ENCODE measurements at regions not wholly inside any gene's neighbourhood (a gene's known extent, or its start where the extent isn't known, plus 50 kb on each side); places are given as distances from the start of the nearest gene placed in this dataset.
A peak's percentile ranks its signal among the peaks of the same experiment; 100 is the strongest.

DNA sequence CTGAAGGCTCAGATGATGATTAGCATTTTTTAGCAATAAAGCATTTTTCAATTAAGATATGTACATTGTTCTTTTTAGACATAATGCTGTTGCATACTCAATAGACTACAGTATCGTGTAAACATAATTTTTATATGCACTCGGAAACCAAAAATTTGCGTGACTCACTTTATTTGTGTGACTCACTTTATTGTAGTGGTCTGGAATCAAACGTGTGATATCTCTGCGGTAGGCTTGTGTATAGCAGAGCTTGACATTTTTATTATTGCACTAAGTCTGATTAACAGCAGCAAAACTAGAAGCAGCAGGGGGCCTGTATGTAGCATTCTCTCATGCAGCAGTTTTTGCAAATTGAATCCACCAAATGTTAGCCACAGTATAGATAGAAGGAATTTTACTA is 119.1 kb upstream of the PRDX4 start:
- peak; percentile 70 for DNase-seq

DNA sequence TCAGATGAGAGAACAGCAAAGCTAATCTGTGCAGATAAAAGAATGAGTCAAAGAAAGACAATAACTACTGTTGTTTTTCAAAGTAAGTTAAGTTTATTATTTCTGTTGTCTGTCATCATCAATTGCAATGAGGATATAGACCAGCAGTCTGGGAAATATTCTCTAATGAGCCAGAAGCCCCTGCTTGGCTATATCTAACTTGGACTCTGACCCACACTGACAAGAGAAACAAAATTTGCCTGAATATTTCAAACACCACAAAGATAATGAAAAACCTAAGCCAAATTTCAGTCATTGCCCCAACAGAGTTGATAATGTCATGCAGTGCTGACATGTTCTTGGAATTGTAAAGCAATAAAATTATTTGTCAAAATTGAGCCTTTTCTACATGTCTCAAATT is 115.0 kb upstream of the PRDX4 start:
- no peak for DNase-seq

DNA sequence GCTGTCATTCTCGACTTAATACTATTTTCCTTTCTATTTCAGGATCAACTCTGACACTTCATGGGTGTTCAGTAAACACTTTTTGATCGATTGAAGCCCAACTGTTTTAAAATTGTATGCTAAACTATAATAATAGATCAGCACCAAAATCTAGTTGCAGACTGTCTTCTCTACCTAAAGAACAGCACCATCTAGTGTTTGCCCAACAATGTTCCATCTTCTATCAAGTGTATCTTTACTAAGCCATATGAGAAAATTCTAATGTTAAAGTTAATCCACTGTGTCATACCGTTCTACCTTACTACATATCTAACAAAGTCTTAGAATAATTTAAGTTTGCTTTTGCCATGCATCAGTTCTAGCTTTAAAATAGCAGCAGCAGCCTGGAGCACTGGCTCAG is 113.0 kb upstream of the PRDX4 start:
- DNase-seq, result peak; percentile 21

DNA sequence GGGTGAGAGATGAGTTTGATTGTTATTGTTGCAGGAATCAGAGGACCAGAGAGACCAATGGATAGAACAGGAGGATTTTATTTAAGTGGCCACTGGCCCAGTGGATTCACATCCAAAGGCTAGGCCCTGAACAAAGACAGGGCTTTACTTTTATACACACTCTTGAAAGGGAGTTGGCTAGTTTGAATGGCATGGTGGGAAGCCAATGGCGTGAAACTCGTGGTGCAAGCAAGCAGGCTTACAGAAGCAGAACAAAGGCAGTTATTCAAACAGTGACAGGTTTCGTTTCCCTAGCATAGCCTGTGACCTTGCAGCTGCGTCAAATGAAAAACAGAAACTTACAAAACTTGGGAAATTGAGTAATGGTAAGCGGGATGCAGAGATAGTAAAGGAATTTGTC is 110.2 kb upstream of the PRDX4 start:
- no peak for DNase-seq

DNA sequence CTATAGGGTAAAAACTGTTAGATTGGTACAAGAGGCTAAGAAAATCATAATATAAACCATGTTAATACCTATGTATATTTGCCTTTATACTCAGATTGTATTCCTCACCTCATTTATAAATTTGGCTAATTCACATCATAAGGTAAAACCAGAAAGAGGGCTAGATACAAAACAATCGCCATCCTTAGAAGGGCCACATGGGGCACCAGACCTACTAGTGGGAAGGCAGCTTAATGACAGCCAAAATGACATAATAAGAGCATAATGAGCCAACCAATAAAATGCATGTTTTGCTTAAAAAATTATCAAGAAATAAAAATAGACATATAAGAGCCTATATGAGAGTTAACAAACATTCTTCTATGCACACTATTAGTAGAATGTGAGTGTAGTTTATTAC is 107.3 kb upstream of the PRDX4 start:
- DNase-seq, result no peak

DNA sequence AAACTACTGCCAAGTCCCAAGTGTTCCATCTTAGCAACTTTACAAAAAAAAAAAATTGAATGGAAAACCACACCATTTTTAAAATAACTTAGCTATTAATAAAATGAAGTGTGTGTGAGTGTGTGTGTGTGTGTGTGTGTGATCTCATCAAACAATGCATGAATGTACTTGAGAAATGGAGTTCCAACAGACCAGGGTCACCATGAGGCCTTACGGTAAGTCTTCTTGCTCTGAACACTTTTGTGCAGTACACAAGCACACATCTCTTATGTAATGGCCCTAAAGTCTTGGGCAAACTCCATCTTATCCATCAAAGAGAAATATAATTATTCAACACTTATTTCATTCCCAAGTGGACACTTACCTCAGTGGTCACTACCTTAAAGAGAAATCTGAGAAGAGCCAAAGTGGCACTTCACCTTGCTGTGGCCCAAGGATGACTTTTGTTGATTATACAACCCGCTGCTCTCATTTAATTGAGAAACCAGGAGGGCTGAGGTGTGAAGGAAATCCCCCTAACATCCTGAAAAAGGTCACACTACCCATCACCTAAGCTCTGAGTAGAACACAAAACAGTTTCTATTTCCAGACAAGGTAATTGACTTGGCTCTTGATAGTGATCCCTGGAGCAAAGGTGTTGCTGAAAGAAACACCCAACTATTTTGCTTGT is 96.5 kb upstream of the PRDX4 start:
- no peak for DNase-seq

DNA sequence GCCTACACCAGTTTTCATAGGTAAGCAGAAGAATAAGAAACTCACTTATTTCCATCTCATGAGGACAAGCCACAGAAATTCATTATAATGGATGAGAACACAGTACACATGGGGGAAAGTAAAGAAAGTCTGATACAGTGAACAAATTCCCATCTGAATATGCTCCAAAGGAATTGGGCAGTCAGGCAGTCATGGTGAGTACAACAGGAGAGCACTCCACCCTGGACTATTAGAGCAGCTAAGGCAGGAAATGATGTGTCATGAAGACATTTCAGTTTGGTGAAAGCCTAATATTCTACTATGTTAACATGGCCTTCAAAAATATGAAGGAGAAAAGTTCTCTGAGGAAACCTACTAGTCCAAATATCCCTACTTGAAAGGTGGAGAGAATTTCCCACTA is 92.0 kb upstream of the PRDX4 start:
- no peak for DNase-seq

DNA sequence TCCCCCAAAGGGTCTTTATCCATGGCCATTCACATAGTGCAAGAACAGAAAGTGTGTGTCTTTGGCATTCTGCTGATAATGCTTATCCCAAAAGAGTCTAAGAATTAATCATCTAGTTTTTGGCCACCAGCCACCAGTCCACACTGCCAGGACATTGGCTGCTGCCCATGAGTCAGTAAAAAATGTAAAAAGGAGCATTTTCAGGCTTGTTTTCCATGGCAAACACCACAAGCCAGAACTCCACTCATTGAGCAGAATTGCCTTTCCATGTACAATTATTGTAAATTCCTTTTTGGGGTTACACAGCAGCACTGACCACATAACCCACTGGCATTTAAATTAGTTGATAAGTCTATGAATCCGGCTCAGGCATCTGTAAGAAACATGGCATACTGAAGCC is 89.2 kb upstream of the PRDX4 start:
- DNase-seq, result no peak

DNA sequence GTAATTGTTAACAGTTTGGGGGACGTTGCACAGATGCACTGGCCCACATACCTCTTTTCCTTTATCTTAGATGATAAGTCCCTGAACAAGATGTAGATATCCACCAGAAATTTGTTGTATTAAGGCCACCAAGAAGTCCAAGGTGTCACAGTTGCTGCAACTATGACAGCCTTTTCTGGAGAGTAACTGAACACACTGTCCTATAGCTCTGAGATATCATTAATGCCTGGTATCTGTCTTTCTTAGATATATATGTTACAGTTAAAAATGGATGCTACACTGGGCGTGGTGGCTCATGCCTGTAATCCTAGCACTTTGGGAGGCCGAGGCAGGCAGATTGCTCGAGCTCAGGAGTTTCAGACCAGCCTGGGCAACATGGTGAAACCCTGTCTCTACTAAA is 77.8 kb upstream of the PRDX4 start:
- DNase-seq, result no peak

DNA sequence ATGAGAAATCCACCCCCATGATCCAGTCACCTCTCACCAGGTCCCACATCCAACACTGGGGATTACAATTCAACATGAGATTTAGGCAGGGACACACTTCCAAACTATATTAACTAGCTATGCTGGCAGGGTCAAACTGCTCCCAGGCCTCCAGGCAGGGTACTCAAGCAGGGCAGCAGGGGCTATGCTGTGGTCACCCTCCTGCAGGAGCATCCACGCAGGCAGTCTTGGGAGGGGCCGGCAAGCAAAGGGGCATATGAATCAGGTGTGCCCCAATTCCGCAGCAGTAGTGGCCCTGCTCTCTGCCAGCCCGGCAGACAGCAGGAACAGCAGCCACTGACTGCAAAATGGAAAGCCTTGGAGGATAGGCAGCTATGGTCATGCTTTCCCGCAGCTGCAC is 74.6 kb upstream of the PRDX4 start:
- DNase-seq, result no peak

DNA sequence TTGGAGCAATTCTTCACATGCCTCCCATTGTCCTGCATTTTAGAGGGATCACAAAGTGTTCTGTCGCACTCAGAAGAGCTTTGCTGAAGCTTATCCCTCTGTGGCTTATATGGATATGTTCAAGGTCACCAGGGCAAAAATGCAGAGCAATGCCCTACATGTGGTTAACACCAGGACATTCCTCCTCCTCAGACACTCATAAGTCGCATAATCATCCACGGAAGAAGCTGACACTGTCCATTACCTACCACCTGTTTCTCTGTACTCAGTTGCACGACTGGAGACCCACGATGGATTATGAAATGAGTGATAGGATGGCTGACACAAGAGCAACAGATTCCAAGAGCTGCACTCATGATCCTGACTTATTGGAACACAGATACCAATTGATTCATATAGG is 68.7 kb upstream of the PRDX4 start:
- no peak for DNase-seq

DNA sequence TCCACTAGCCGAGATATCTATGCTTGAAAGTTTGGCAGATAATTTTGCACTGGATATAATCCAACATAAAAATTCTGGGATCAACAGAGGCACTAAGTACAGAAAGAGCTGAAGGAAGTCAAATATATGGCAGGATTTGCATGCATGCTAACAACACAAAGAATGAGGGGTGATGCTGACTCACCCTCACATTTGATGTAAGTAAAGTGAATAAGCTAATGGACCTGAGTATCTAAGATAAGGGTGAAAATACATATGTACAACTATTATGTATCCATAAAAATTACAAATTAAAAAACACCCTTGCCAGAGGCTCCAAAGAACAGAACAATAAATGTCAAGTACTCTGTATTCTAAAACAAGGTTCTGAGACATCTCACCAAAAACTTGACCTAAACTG is 63.8 kb upstream of the PRDX4 start:
- no peak for DNase-seq

DNA sequence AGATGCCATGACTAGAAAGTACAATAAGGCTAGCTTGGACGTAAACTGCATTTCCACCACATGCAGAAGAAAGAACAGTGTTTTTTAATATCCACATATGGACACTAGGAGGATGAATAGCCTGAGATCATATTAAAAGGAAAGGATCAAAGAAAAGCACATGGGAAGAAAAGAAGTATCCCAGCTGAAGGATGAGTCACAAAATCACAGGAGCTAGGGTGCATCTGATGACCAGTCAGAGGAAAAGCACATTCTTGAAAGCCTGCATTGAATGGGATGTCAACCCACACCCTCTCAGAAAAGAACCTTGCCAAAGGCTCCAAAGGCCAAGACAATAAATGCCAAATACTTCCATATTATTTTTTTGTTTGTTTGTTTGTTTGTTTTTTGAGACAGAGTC is 56.8 kb upstream of the PRDX4 start:
- DNase-seq, result no peak

DNA sequence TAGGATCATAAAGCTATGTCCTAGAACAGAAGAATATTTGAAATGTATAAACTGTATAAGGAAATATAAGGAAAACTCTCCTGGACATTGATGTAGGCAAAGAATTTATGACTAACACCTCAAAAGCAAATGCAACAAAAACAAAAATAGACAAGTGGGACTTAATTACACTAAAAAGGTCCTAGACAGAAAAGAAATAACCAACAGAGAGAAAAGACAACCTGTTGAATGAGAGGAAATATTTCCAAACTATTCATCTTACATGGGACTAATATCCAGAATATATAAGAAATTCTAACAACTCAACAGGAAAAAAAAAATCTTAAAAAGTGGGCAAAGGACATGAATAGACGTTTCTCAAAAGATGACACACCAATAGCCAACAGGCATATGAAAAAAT is 54.4 kb upstream of the PRDX4 start:
- no peak for DNase-seq

DNA sequence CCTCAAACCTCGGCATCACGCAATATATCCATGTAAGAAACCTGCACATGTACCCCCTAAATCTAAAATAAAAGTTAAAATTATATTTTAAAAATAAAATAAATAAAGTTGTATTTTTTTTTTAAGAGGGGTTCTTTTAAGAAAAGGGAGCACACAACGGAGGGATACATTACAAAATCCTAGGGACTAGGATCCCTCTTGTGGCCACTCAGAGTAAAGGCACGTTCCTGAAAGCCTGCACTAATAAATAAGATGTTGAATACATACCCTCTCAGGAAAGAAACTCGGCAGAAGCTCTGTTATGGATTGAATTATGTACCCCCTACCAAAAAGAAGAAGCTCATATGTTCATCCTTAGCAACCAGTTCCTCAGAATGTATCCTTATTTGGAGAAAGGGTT is 50.9 kb upstream of the PRDX4 start:
- peak; percentile 0 for DNase-seq

Measured in fibroblast of skin of right quadriceps (primary cell).